ENCODE measurements at regions not wholly inside any gene's neighbourhood (a gene's known extent, or its start where the extent isn't known, plus 50 kb on each side); places are given as distances from the start of the nearest gene placed in this dataset.

- TF ChIP-seq CTCF (tag by site-specific recombination; IDR thresholded peaks at IDR 0.05) (no peak), SP3 (tag by site-specific recombination; IDR thresholded peaks at IDR 0.05) (no peak), ZNF426 (tag by site-specific recombination; IDR thresholded peaks at IDR 0.05) (no peak), MYNN (tag by site-specific recombination; IDR thresholded peaks at IDR 0.05; ENCODE audit: borderline replicate concordance) (no peak), ZBTB7A (tag by site-specific recombination; IDR thresholded peaks at IDR 0.05; ENCODE audit: low read depth) (no peak), PBX3 (CRISPR knock-in tag; IDR thresholded peaks at IDR 0.05) (no peak), ZNF114 (tag by site-specific recombination; IDR thresholded peaks at IDR 0.05) (no peak), TSHZ1 (tag by site-specific recombination; IDR thresholded peaks at IDR 0.05; ENCODE audit: borderline replicate concordance) (no peak), HOXA7 (CRISPR knock-in tag; IDR thresholded peaks at IDR 0.05; ENCODE audit: borderline replicate concordance) (no peak), REST (tag by site-specific recombination; IDR thresholded peaks at IDR 0.05) (no peak), ZNF132 (tag by site-specific recombination; IDR thresholded peaks at IDR 0.05; ENCODE audit: borderline replicate concordance) (no peak)
These were observed 116.9 kb downstream of the USP22 start for GRCh38 chr17:20925954-20926353.

Data from HEK293 (cell line).